Left lung (tissue), 4 donors: ENCODE measurements at regions not wholly inside any gene's neighbourhood (a gene's known extent, or its start where the extent isn't known, plus 50 kb on each side); places are given as distances from the start of the nearest gene placed in this dataset.
A peak's percentile ranks its signal among the peaks of the same experiment; 100 is the strongest.

ENCODE experiments used
- ATAC-seq: fragments of 200-7000 bp; cut with Tn5 transposase; one replicate; pipeline ENCODE4 v1.9.1; 2020; ENCODE audit warnings: moderate library complexity
- DNase-seq, 4 donors: peaks; one replicate each; pipeline ENCODE4 v3.0.0-alpha.2; 2013 to 2020
- H3K27ac ChIP-seq, 2 donors: fragments of 200-600 bp; sonication (generic) in 1 of 2; one replicate each; pipeline versions ENCODE4 v1.5.0 to v1.8.0; 2020 to 2021
- H3K27me3 ChIP-seq, 2 donors: fragments of 200-600 bp; sonication (generic) in 1 of 2; one replicate each; pipeline versions ENCODE4 v1.5.0 to v1.8.0; 2020 to 2021
- H3K36me3 ChIP-seq, 2 donors: fragments of 200-600 bp; sonication (generic) in 1 of 2; one replicate each; pipeline versions ENCODE4 v1.5.0 to v1.8.0; 2020 to 2021
- H3K4me1 ChIP-seq, 2 donors: fragments of 200-600 bp; one replicate each; pipeline ENCODE4 v1.8.0; 2021
- H3K4me3 ChIP-seq, 2 donors: fragments of 200-600 bp; sonication (generic) in 1 of 2; one replicate each; pipeline versions ENCODE4 v1.5.0 to v1.8.0; 2020 to 2021; ENCODE audit warnings: mild to moderate bottlenecking in 1 of 2
- H3K9me3 ChIP-seq, 2 donors: fragments of 200-600 bp; sonication (generic) in 1 of 2; one replicate each; pipeline versions ENCODE4 v1.5.0 to v1.8.0; 2020 to 2021
- intact Hi-C, 2 donors: fragments of 100-400 bp; cut with DNase I; formaldehyde crosslinking; loops; one replicate each; pipeline versions ENCODE4 v1.11.2 to v1.14.2; 2022
- TF ChIP-seq, protein P1 (sequence below), 2 donors: fragments of 200-600 bp; sonication (generic) in 1 of 2; IDR thresholded peaks; one replicate each; pipeline versions ENCODE4 v1.5.0 to v1.8.0; 2021; ENCODE audit warnings: antibody characterized with exemption in 2 of 2
- donor health status: DM: no; HTN: yes; CAD: no.
- donor health status: DM: no; HTN: no; CAD: no.

DNA sequence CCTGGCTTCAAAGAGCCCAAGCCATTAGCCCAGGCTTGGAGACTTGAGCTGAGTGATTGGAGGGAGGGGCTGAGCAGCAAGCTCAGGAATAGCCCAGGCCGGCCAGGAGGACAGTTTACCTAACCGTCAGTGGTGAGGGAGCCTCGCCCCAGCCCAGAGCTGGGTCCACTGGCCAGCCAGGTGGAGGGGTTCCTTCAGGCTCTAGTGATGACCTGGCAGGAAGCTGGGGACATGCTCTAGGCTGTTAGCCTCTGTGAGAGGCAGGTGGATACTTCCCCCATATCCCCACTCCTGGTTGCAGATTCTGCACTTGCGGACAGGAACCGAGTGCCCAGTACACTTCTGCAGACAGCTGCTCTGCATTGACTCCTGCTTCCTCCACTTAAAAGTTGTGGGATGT, 61.2 kb upstream of the ANTXRL start:
- Histone ChIP-seq H3K4me3 (no peak overlapping the region), H3K27ac (no peak overlapping the region), H3K4me1 (no peaks in the 10 kb centered on the region), H3K36me3 (no peaks in the 10 kb centered on the region), H3K9me3 (no peaks in the 10 kb centered on the region), H3K27me3 (no peaks in the 10 kb centered on the region)
- intact Hi-C loops = no loop called here
- TF ChIP-seq, protein P1, sequence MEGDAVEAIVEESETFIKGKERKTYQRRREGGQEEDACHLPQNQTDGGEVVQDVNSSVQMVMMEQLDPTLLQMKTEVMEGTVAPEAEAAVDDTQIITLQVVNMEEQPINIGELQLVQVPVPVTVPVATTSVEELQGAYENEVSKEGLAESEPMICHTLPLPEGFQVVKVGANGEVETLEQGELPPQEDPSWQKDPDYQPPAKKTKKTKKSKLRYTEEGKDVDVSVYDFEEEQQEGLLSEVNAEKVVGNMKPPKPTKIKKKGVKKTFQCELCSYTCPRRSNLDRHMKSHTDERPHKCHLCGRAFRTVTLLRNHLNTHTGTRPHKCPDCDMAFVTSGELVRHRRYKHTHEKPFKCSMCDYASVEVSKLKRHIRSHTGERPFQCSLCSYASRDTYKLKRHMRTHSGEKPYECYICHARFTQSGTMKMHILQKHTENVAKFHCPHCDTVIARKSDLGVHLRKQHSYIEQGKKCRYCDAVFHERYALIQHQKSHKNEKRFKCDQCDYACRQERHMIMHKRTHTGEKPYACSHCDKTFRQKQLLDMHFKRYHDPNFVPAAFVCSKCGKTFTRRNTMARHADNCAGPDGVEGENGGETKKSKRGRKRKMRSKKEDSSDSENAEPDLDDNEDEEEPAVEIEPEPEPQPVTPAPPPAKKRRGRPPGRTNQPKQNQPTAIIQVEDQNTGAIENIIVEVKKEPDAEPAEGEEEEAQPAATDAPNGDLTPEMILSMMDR (IDR thresholded peaks at IDR 0.05) = no peak
- no peak for ATAC-seq
- DNase-seq = peak in 1 of 4 donors; percentile 66

DNA sequence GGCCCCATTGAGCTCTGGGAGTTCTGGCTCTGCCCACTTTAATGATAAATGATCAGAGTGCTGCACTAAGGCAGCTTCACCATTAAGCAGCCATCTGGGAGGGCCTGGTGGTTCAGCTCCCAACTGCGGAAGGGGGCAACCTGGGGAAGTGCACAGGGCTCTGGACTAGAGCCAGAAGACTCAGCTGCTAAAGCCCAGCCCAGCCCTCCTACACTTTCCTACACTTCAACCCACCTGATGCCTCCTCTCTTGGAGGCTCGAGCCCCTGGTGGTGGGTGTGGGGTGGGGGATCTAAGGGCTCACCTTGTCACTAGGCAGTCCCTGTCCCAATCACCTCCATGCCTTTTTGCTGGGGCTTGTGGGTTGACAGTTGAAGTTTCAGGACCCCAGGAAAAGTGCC, 60.6 kb upstream of the ANTXRL start:
- Histone ChIP-seq H3K4me3 (no peak overlapping the region), H3K4me1 (no peaks in the 10 kb centered on the region), H3K9me3 (no peaks in the 10 kb centered on the region), H3K27me3 (no peaks in the 10 kb centered on the region), H3K27ac (no peak overlapping the region), H3K36me3 (no peaks in the 10 kb centered on the region)
- DNase-seq (peak in 1 of 4 donors; percentile 31), ATAC-seq (no peak)
- TF ChIP-seq, protein P1 (IDR thresholded peaks at IDR 0.05) = no peak
- intact Hi-C loops = no loop called here

DNA sequence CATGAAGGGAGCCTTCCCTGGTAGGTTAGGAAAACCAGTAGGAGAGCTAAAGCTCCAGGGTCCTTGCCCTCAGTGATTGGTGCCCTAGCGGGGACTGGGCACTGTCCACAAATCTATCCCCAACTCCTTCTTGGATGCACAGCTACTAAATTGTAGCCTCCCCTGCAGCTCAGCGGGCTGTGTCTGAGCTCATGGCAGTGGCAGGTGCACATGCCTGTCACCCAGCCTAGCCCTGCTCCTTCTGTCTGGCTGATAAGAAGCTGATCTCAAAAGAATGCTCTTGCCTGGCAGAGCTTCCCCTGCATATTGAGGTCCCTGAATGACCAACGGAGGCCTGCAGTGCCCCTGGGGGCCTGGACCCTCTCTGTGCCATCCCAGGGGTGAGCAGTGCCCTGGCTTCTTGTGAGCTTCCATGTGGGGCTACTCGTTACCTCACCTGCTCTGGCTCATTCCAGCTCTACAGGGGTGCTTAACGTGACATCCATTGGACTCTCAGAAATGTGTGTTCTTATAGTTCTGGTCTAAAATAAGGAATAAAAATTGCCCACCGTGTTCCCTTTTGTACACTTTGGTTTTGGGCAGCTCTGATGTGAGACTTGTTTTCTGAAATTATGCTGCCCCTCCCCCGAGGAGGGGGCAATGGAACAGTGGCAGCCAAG, 59.8 kb upstream of the ANTXRL start:
- intact Hi-C loops = no loop called here
- no peak for ATAC-seq
- TF ChIP-seq, protein P1 (IDR thresholded peaks at IDR 0.05) = no peak
- Histone ChIP-seq H3K36me3 (no peaks in the 10 kb centered on the region), H3K9me3 (no peaks in the 10 kb centered on the region), H3K27me3 (no peaks in the 10 kb centered on the region), H3K4me1 (no peaks in the 10 kb centered on the region), H3K4me3 (no peak overlapping the region), H3K27ac (no peak overlapping the region)
- peak in 1 of 4 donors; percentile 28 for DNase-seq

DNA sequence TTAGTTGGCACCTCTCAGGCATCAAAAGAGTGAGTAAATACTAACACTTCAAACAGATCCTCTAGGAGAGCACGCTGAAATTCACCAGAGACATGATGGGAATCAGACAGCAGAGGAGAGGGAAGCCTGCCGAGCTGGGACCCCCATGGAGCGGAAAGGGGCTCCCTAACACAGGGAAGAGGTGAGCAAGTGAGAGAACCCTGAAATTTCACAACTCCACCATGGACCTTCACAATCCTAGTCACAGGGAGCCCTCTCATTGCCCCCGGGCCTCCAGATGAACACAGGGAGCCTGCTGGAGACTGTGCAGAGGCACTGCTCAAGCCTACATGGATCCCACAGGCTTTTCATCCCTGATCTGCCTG, 59.2 kb upstream of the ANTXRL start:
- Histone ChIP-seq H3K4me3 (no peak overlapping the region), H3K27ac (no peak overlapping the region), H3K9me3 (no peaks in the 10 kb centered on the region), H3K27me3 (no peaks in the 10 kb centered on the region), H3K4me1 (no peaks in the 10 kb centered on the region), H3K36me3 (no peaks in the 10 kb centered on the region)
- intact Hi-C loops = no loop called here
- TF ChIP-seq, protein P1 (IDR thresholded peaks at IDR 0.05) = no peak
- DNase-seq = peak in 1 of 4 donors; percentile 28
- ATAC-seq = no peak

DNA sequence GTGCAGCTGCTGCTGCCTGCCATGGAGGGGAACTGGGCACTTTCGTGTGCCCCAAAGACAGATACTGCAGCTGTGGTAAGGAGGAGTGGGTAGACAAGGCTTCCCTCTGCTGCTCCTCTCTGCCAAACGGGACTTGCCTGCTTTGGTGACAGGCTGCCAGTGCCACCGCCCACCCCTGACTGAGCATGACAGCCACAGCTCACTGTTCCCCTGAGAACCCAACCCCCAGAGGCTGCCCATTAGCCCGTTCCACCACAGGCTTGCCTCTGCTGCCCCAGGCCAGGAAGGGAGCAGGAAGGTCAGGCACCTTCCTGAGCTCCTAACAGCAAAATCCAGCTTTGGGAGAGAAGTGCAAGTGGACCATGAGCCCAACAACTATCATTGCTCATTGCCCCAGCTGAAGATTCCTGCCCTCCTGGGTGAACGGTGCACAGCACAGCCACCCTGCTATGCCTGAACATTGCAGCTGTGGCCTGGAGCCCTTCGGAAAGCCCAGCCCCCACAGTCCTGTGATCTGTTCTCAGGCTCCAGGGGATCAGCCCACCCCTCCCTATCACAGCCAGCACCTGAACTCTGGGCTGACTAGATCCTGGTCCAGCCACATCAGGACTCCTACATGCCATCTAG, 58.7 kb upstream of the ANTXRL start:
- Histone ChIP-seq H3K27ac (no peak overlapping the region), H3K27me3 (no peaks in the 10 kb centered on the region), H3K4me1 (no peaks in the 10 kb centered on the region), H3K36me3 (no peaks in the 10 kb centered on the region), H3K9me3 (no peaks in the 10 kb centered on the region), H3K4me3 (no peak overlapping the region)
- intact Hi-C loops = no loop called here
- ATAC-seq = peak; percentile 6
- DNase-seq = peak in 1 of 4 donors; percentile 46
- TF ChIP-seq, protein P1 (IDR thresholded peaks at IDR 0.05) = no peak
